Smooth muscle cell (in vitro differentiated cells): ENCODE measurements at regions not wholly inside any gene's neighbourhood (a gene's known extent, or its start where the extent isn't known, plus 50 kb on each side); places are given as distances from the start of the nearest gene placed in this dataset.

Experiments used
- DNase-seq: peaks from one replicate; lab custom pipeline; 2025; ENCODE audit not compliant: unreplicated experiment; lab: John Stamatoyannopoulos, UW
- H2AFZ ChIP-seq: fragments of 200-600 bp; sonication (generic); 2 replicates; pipeline ENCODE4 v1.6.0; 2016; ENCODE audit warnings: antibody characterized with exemption, low read depth, mild to moderate bottlenecking
- H3F3A ChIP-seq: fragments of 200-600 bp; sonication (generic); 2 replicates; pipeline ENCODE4 v1.6.0; 2017; ENCODE audit warnings: antibody characterized with exemption, low read depth
- H3K27ac ChIP-seq: fragments of 200-600 bp; sonication (generic); 2 replicates; pipeline ENCODE4 v1.5.1; 2016; ENCODE audit warnings: low read depth, mild to moderate bottlenecking
- H3K27me3 ChIP-seq: fragments of 200-600 bp; sonication (generic); 2 replicates; pipeline ENCODE4 v1.6.1; 2016; ENCODE audit warnings: low read depth, mild to moderate bottlenecking
- H3K36me3 ChIP-seq: fragments of 200-600 bp; sonication (generic); 2 replicates; pipeline ENCODE4 v1.5.1; 2016; ENCODE audit warnings: low read depth
- H3K4me1 ChIP-seq: fragments of 200-600 bp; sonication (generic); 2 replicates; pipeline ENCODE4 v1.5.1; 2016; ENCODE audit warnings: low read depth
- H3K4me2 ChIP-seq: fragments of 200-600 bp; sonication (generic); 2 replicates; pipeline ENCODE4 v1.6.0; 2016; ENCODE audit warnings: mild to moderate bottlenecking
- H3K4me3 ChIP-seq: fragments of 200-600 bp; sonication (generic); 2 replicates; pipeline ENCODE4 v1.5.1; 2016; ENCODE audit warnings: mild to moderate bottlenecking
- H3K79me2 ChIP-seq: fragments of 200-600 bp; sonication (generic); 2 replicates; pipeline ENCODE4 v1.6.0; 2016; ENCODE audit warnings: low read depth, mild to moderate bottlenecking
- H3K9ac ChIP-seq: fragments of 200-600 bp; sonication (generic); 2 replicates; pipeline ENCODE4 v1.6.0; 2016; ENCODE audit warnings: low read depth
- H3K9me3 ChIP-seq: fragments of 200-600 bp; sonication (generic); replicated peaks from 2 replicates; pipeline ENCODE4 v1.5.1; 2016; ENCODE audit warnings: low read depth
- H4K20me1 ChIP-seq: fragments of 200-600 bp; sonication (generic); 2 replicates; pipeline ENCODE4 v1.6.0; 2016; ENCODE audit warnings: low read depth
- CTCF ChIP-seq: fragments of 200-600 bp; sonication (generic); IDR thresholded peaks from 2 replicates; pipeline ENCODE4 v1.5.1; 2017; ENCODE audit warnings: borderline replicate concordance, mild to moderate bottlenecking, antibody characterized with exemption; ENCODE audit not compliant: insufficient read depth, poor library complexity, severe bottlenecking
- WGBS: methylation state at CpG from one replicate; pipeline ENCODE4 v1.1.7; 2016; ENCODE audit warnings: low lambda C conversion rate; 5-methylcytosine and 5-hydroxymethylcytosine counted together

GRCh38 chr2:223420048-223420447 lies 182.1 kb downstream of the SCG2 start:
- Histone ChIP-seq H3K9ac (no peak overlapping the region), H3F3A (no peaks in the 10 kb centered on the region), H4K20me1 (no peaks in the 10 kb centered on the region), H3K9me3 (no peaks in the 10 kb centered on the region), H3K4me3 (no peak overlapping the region), H3K4me1 (no peaks in the 10 kb centered on the region), H3K27ac (no peak overlapping the region), H2AFZ (no peak overlapping the region), H3K4me2 (no peak overlapping the region), H3K36me3 (no peaks in the 10 kb centered on the region), H3K79me2 (no peaks in the 10 kb centered on the region), H3K27me3 (no peaks in the 10 kb centered on the region)
- no peak for DNase-seq
- 93% methylated on average over 1 of the region's 1 CpG for WGBS
- no peak for TF ChIP-seq CTCF

GRCh38 chr2:223431479-223431878 lies 170.7 kb downstream of the SCG2 start:
- Histone ChIP-seq H3K27me3 (no peaks in the 10 kb centered on the region), H3K9me3 (no peaks in the 10 kb centered on the region), H2AFZ (no peak overlapping the region), H3K4me2 (no peak overlapping the region), H3K4me3 (no peak overlapping the region), H3K36me3 (no peaks in the 10 kb centered on the region), H3K9ac (no peak overlapping the region), H3K4me1 (no peaks in the 10 kb centered on the region), H4K20me1 (no peaks in the 10 kb centered on the region), H3K27ac (no peak overlapping the region), H3F3A (no peaks in the 10 kb centered on the region), H3K79me2 (no peaks in the 10 kb centered on the region)
- no peak for TF ChIP-seq CTCF
- 77% methylated on average over 1 of the region's 1 CpG for WGBS
- no peak for DNase-seq

- no peaks in the 10 kb centered on the region for H3K27me3 ChIP-seq
- H3K4me1 ChIP-seq, result no peaks in the 10 kb centered on the region
- no peaks in the 10 kb centered on the region for H3K36me3 ChIP-seq
- no peak for DNase-seq
- H2AFZ ChIP-seq, result no peak overlapping the region
- no peaks in the 10 kb centered on the region for H3K9me3 ChIP-seq
- H3F3A ChIP-seq, result no peaks in the 10 kb centered on the region
- no peaks in the 10 kb centered on the region for H3K79me2 ChIP-seq
- no peak for TF ChIP-seq CTCF
- H3K27ac ChIP-seq, result no peak overlapping the region
- H3K4me3 ChIP-seq, result no peak overlapping the region
- H3K4me2 ChIP-seq, result no peak overlapping the region
- no peak overlapping the region for H3K9ac ChIP-seq
- WGBS, result 85% methylated on average over 5 of the region's 5 CpGs
- no peaks in the 10 kb centered on the region for H4K20me1 ChIP-seq
These were observed 168.7 kb downstream of the SCG2 start for GRCh38 chr2:223433461-223433860.

- TF ChIP-seq CTCF, result no peak
- H3K4me2 ChIP-seq, result no peak overlapping the region
These were observed 164.4 kb downstream of the SCG2 start for GRCh38 chr2:223437788-223438187.

More at GRCh38 chr2:223437788-223438187, 164.4 kb downstream of the SCG2 start:
- H3K9me3 ChIP-seq, result no peaks in the 10 kb centered on the region
- DNase-seq, result no peak
- no peaks in the 10 kb centered on the region for H3K27me3 ChIP-seq
- no peaks in the 10 kb centered on the region for H3K4me1 ChIP-seq
- H3K36me3 ChIP-seq, result no peaks in the 10 kb centered on the region
- H3K4me3 ChIP-seq, result no peak overlapping the region
- H3F3A ChIP-seq, result no peaks in the 10 kb centered on the region
- H3K27ac ChIP-seq, result no peak overlapping the region
- no peak overlapping the region for H3K9ac ChIP-seq
- 89% methylated on average over 4 of the region's 4 CpGs for WGBS
- no peaks in the 10 kb centered on the region for H4K20me1 ChIP-seq
- H2AFZ ChIP-seq, result no peak overlapping the region
- no peaks in the 10 kb centered on the region for H3K79me2 ChIP-seq
